GM18505 (cell line): ENCODE measurements at regions not wholly inside any gene's neighbourhood (a gene's known extent, or its start where the extent isn't known, plus 50 kb on each side); places are given as distances from the start of the nearest gene placed in this dataset.
"Not testable (repeated sequence)": the region's sequence is repeated elsewhere in the genome, so short reads cannot be mapped to it uniquely, and the experiment has no call there.

Experiments used
- ATAC-seq: cut with Tn5 transposase; IDR thresholded peaks from one replicate; pipeline ENCODE4 v1.9.1; 2021; ENCODE audit not compliant: unreplicated experiment
- POLR2A ChIP-seq: IDR thresholded peaks from 4 replicates; pipeline ENCODE4 v1.6.1; 2011; ENCODE audit warnings: borderline replicate concordance; ENCODE audit not compliant: insufficient read depth, insufficient read length; ENCODE audit errors: extremely low read depth

- TF ChIP-seq POLR2A: no peak
- ATAC-seq: no peak
Observed at GRCh38 chr6:149230712-149231460, 86.6 kb upstream of the TAB2 start.

DNA sequence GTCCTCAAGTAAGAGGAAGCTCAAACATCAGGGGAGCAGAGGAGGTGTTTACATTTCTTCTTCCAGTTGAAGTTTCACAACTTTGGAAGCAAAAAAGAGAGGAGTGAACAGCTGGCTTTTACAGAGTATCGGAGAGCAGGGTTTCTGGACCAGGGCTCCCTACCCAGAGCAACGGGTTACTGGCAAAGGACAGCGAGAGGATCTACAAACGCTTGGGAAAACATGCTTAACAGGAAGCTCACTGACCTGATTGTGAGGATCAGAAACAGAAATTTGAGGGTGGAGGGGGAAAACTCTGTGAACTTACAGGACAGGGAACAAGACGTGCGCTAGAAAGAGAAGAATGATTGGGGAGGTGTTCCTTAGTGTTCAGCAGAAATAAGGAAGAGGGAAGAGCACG, 85.7 kb upstream of the TAB2 start:
- no peak for TF ChIP-seq POLR2A

DNA sequence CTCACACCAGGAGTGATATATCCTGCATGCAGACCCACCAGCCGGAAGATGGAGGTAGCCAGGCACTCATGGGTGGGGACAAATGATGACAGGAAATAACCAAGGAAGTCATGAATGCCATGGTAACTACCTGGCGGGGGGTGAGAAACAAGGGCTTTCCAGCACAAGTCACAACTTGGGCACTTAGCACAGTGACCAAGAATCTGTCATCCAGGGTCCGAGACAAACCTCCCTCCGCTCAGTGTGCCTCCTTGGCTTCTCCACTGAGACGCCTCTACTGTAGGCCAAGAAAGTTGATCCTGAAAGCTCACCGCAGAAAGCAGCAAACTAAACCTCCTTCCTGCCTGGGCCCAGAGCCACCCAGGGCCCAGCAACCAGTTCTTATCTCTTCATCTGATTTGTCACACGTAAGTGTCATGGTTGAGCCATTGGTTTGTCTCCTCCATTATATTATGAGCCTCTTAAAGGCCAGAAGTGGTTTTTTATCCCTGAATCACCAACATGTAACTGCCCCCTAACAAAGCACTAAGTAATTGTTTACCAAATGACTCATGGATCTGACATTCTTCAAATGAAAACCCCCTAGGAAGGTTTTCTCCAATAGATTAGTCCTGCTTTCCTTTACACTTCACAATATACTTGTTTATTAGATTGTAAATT, 84.3 kb upstream of the TAB2 start:
- TF ChIP-seq POLR2A: no peak
- ATAC-seq: no peak

More for the DNA sequence above, 85.7 kb upstream of the TAB2 start:
- ATAC-seq: no peak

GRCh38 chr6:149234051-149234962, 83.2 kb upstream of the TAB2 start:
- ATAC-seq: no peak
- TF ChIP-seq POLR2A: no peak

GRCh38 chr6:149235130-149235561, 82.4 kb upstream of the TAB2 start:
- peak; percentile 84 for ATAC-seq
- no peak for TF ChIP-seq POLR2A

DNA sequence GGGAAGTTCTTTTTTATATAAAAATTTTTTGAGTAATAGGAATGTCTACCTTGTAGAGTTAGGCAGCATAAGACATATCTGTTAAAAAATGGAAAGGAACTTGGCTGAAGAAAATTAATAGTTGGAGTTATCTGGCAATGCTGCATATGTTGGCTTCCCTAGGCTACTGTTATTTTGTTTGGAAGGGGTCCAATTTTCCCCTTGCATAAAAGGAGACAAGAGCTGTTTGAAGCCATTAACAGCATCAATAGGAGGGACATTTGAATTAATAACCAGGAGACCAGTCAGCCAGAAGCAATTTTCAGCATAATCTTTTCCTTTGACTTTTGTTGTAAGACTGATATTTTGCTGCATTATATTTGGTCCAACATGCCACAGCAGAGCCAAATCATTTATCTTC, 80.9 kb upstream of the TAB2 start:
- ATAC-seq: no peak
- TF ChIP-seq POLR2A: no peak

- no peak for TF ChIP-seq POLR2A
- no peak for ATAC-seq
Observed at GRCh38 chr6:149237464-149237863, 80.0 kb upstream of the TAB2 start.

DNA sequence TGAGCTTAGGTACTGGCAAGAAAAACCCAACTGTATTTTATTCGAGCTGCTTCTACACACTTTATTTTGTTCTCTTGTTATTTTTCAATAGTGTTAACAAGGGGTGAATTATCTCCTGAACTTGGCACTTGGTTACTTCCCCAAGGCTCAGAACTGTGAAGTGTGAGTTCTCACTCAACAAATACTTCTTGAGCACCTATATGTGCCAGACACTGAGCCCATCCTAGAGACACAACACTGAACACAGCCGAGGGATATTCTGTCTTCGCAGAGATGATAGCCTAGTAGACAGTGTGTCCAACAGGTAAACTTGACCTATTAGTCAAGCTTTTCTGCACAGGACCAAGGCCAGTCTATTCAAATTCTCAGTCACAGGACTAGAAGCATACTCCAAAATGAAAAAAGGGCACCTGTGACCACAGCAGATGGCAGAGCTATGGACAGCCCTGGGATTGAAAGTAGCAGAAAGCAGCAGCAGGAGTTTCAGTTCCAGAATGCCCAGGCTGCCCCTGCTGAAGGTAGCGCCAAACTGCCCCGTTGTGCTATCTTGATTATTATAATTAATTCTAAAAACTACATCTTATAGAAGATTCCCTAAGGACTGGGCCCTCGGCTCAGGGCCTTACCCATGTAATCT, 77.8 kb upstream of the TAB2 start:
- no peak for ATAC-seq

DNA sequence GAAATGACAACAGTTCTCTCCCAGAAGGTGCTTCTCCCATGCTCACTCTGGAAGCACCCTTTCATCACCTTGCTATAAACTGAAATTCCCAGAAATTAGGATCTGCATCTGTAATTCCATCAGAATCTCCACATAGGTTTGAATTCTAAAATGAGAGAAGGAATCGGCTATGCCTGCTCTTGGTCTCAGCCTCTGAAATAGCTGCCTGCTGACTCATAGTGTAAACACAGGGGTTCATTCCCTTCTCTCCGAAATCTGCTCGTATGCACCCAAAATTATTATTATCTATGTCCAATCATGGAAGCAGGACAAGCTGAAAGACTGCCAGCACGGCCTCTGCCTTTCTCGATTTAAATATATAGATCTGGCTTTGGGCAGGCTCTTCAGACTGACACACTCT, 74.6 kb upstream of the TAB2 start:
- TF ChIP-seq POLR2A: no peak
- ATAC-seq: no peak

More for the DNA sequence above, 77.8 kb upstream of the TAB2 start:
- no peak for TF ChIP-seq POLR2A

- TF ChIP-seq POLR2A: no peak
Observed at GRCh38 chr6:149244105-149244504, 73.4 kb upstream of the TAB2 start.

DNA sequence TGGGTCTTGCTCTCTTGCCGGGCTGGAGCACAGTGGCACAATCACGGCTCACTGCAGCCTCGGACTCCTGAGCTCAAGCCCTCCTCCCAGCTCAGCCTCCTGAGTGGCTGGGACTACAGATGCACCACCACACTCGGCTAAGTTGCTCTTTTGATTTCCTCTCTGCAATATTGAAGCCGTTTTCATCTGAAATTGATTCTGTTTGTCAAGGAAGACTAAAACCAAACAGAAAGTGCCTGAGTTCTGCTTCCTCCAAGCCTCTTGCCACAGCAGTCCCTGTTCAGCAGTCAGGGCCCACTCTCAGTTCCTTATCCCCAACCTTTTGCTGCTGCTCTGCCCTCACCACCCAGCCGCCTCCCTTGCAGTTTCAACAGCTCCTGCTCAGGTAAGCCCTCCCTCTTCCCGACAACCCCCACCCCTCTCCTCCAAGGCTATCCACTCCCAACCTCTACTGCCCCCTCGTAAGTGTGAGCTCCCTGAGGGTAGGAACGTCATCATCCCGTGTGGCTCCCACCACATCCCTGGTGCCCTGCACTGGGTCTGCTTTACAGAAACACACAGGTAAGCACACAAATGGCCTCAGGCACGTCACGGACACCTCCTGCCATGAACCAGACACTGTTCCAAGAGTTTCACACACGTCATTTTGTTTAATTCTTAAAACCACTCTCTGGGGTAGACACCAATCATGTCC, 70.7 kb upstream of the TAB2 start:
- ATAC-seq: peak; percentile 90

More at GRCh38 chr6:149244105-149244504, 73.4 kb upstream of the TAB2 start:
- no peak for ATAC-seq

DNA sequence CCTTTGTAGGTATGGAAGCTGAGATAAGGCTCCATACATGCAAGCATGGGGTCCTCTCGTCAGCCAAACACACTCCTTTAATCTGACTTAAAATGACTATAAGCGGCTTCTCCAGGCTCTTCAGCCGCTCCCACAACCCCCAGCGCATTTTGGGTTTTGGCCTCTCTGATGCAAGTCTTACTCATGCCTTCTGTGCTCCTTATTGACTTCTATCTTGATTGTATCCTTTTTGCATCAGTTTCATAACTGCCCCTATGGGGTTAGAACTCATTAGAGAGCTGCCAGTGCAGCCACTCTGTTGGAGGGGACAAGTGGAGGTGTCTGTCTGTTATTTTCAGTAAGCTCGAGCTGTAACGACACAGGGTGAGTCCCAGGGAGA, 70.1 kb upstream of the TAB2 start:
- ATAC-seq: no peak

More for the DNA sequence above, 70.7 kb upstream of the TAB2 start:
- TF ChIP-seq POLR2A: no peak

DNA sequence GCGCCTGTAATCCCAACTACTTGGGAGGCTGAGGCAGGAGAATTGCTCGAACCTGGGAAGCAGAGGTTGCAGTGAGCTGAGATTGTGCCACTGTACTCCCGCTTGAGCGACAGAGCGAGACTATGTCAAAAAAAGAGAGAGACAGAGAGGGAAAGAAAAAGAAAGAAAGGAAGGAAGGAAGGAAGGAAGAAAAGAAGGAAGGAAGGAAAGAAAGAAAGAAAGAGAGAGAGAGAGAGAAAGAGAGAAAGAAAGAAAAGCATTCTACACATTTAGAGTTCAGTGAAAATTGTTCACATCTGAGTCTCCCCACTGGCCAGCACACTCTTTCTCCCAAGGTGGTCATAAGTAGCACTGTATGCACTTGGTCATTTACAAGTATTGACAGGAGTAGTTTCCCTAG, 69.2 kb upstream of the TAB2 start:
- ATAC-seq: not testable (repeated sequence)

More for the DNA sequence above, 70.1 kb upstream of the TAB2 start:
- no peak for TF ChIP-seq POLR2A
